ENCODE measurements at regions not wholly inside any gene's neighbourhood (a gene's known extent, or its start where the extent isn't known, plus 50 kb on each side); places are given as distances from the start of the nearest gene placed in this dataset.

GRCh38 chr19:23855676-23856075 is 59.0 kb upstream of the ZNF726 start:
- WGBS = 70% methylated on average over 4 of the region's 4 CpGs
- DNase-seq (ENCODE audit: low read depth in 6 of 9, low spot score in 9 of 9) = no peak
- Histone ChIP-seq H3K4me1 (ENCODE audit: control insufficient read depth in 2 of 2, insufficient read depth in 2 of 2, low read length in 2 of 2) (no peaks in the 10 kb centered on the region), H3K27ac (ENCODE audit: low read depth in 1 of 2, low read length in 1 of 2) (peak overlapping the region in 1 of 2 donors; percentile 5), H3K9me3 (ENCODE audit: control insufficient read depth in 2 of 2, insufficient read depth in 1 of 2, low read length in 1 of 2) (peaks cover 0 to 3% of the 10 kb centered on the region in 2 donors), H3K4me3 (ENCODE audit: low read length in 2 of 2) (no peak overlapping the region), H3K27me3 (ENCODE audit: control insufficient read depth in 2 of 2, insufficient read depth in 1 of 2, low read length in 1 of 2) (no peaks in the 10 kb centered on the region), H3K36me3 (ENCODE audit: control insufficient read depth in 2 of 2, insufficient read depth in 2 of 2, low read length in 1 of 2) (no peaks in the 10 kb centered on the region)

GRCh38 chr19:23851966-23852365 is 62.7 kb upstream of the ZNF726 start:
- Histone ChIP-seq H3K9me3 (ENCODE audit: control insufficient read depth in 2 of 2, insufficient read depth in 1 of 2, low read length in 1 of 2) (peaks cover 3% of the 10 kb centered on the region in 2 donors), H3K27ac (ENCODE audit: low read depth in 1 of 2, low read length in 1 of 2) (no peak overlapping the region), H3K4me3 (ENCODE audit: low read length in 2 of 2) (no peak overlapping the region), H3K4me1 (ENCODE audit: control insufficient read depth in 2 of 2, insufficient read depth in 2 of 2, low read length in 2 of 2) (no peaks in the 10 kb centered on the region), H3K27me3 (ENCODE audit: control insufficient read depth in 2 of 2, insufficient read depth in 1 of 2, low read length in 1 of 2) (no peaks in the 10 kb centered on the region), H3K36me3 (ENCODE audit: control insufficient read depth in 2 of 2, insufficient read depth in 2 of 2, low read length in 1 of 2) (no peaks in the 10 kb centered on the region)
- no peak for DNase-seq (ENCODE audit: low read depth in 6 of 9, low spot score in 9 of 9)
- WGBS = 83% methylated on average over 5 of the region's 5 CpGs

GRCh38 chr19:23832717-23833327 is 74.1 kb upstream of the ZNF681 start:
- no peak overlapping the region for H3K27ac ChIP-seq (ENCODE audit: low read depth in 1 of 2, low read length in 1 of 2)
- no peaks in the 10 kb centered on the region for H3K4me1 ChIP-seq (ENCODE audit: control insufficient read depth in 2 of 2, insufficient read depth in 2 of 2, low read length in 2 of 2)
- peaks cover 0 to 4% of the 10 kb centered on the region in 2 donors for H3K9me3 ChIP-seq (ENCODE audit: control insufficient read depth in 2 of 2, insufficient read depth in 1 of 2, low read length in 1 of 2)
- no peak for DNase-seq (ENCODE audit: low read depth in 6 of 9, low spot score in 9 of 9)
- no peaks in the 10 kb centered on the region for H3K36me3 ChIP-seq (ENCODE audit: control insufficient read depth in 2 of 2, insufficient read depth in 2 of 2, low read length in 1 of 2)
- no peaks in the 10 kb centered on the region for H3K27me3 ChIP-seq (ENCODE audit: control insufficient read depth in 2 of 2, insufficient read depth in 1 of 2, low read length in 1 of 2)
- 96% methylated on average over 2 of the region's 2 CpGs for WGBS
- no peak overlapping the region for H3K4me3 ChIP-seq (ENCODE audit: low read length in 2 of 2)

- WGBS = 14% methylated on average over 2 of the region's 2 CpGs
- Histone ChIP-seq H3K27ac (ENCODE audit: low read depth in 1 of 2, low read length in 1 of 2) (no peak overlapping the region), H3K4me1 (ENCODE audit: control insufficient read depth in 2 of 2, insufficient read depth in 2 of 2, low read length in 2 of 2) (no peaks in the 10 kb centered on the region), H3K27me3 (ENCODE audit: control insufficient read depth in 2 of 2, insufficient read depth in 1 of 2, low read length in 1 of 2) (no peaks in the 10 kb centered on the region), H3K9me3 (ENCODE audit: control insufficient read depth in 2 of 2, insufficient read depth in 1 of 2, low read length in 1 of 2) (peaks cover 6 to 30% of the 10 kb centered on the region in 2 donors), H3K4me3 (ENCODE audit: low read length in 2 of 2) (no peak overlapping the region), H3K36me3 (ENCODE audit: control insufficient read depth in 2 of 2, insufficient read depth in 2 of 2, low read length in 1 of 2) (no peaks in the 10 kb centered on the region)
- peak in 1 of 9 donors; percentile 5 for DNase-seq (ENCODE audit: low read depth in 6 of 9, low spot score in 9 of 9)
These were observed 65.3 kb upstream of the ZNF681 start for GRCh38 chr19:23823952-23824389.

GRCh38 chr19:23822735-23823134 is 64.0 kb upstream of the ZNF681 start:
- H3K4me1 ChIP-seq (ENCODE audit: control insufficient read depth in 2 of 2, insufficient read depth in 2 of 2, low read length in 2 of 2) = no peaks in the 10 kb centered on the region
- H3K9me3 ChIP-seq (ENCODE audit: control insufficient read depth in 2 of 2, insufficient read depth in 1 of 2, low read length in 1 of 2) = peaks cover 6 to 30% of the 10 kb centered on the region in 2 donors
- H3K36me3 ChIP-seq (ENCODE audit: control insufficient read depth in 2 of 2, insufficient read depth in 2 of 2, low read length in 1 of 2) = no peaks in the 10 kb centered on the region
- H3K27ac ChIP-seq (ENCODE audit: low read depth in 1 of 2, low read length in 1 of 2) = no peak overlapping the region
- H3K27me3 ChIP-seq (ENCODE audit: control insufficient read depth in 2 of 2, insufficient read depth in 1 of 2, low read length in 1 of 2) = no peaks in the 10 kb centered on the region
- 92% methylated on average over 1 of the region's 1 CpG for WGBS
- no peak for DNase-seq (ENCODE audit: low read depth in 6 of 9, low spot score in 9 of 9)
- H3K4me3 ChIP-seq (ENCODE audit: low read length in 2 of 2) = no peak overlapping the region

- H3K27me3 ChIP-seq (ENCODE audit: control insufficient read depth in 2 of 2, insufficient read depth in 1 of 2, low read length in 1 of 2) = no peaks in the 10 kb centered on the region
- H3K27ac ChIP-seq (ENCODE audit: low read depth in 1 of 2, low read length in 1 of 2) = no peak overlapping the region
- 70% methylated on average over 4 of the region's 4 CpGs for WGBS
- H3K9me3 ChIP-seq (ENCODE audit: control insufficient read depth in 2 of 2, insufficient read depth in 1 of 2, low read length in 1 of 2) = peaks cover 4 to 19% of the 10 kb centered on the region in 2 donors
- no peaks in the 10 kb centered on the region for H3K36me3 ChIP-seq (ENCODE audit: control insufficient read depth in 2 of 2, insufficient read depth in 2 of 2, low read length in 1 of 2)
- DNase-seq (ENCODE audit: low read depth in 6 of 9, low spot score in 9 of 9) = peak in 3 of 9 donors; percentile 13 to 56 (median 28)
- no peak overlapping the region for H3K4me3 ChIP-seq (ENCODE audit: low read length in 2 of 2)
- no peaks in the 10 kb centered on the region for H3K4me1 ChIP-seq (ENCODE audit: control insufficient read depth in 2 of 2, insufficient read depth in 2 of 2, low read length in 2 of 2)
These were observed 58.8 kb upstream of the ZNF681 start for GRCh38 chr19:23817519-23817918.

GRCh38 chr19:23810496-23810895 is 51.8 kb upstream of the ZNF681 start:
- Histone ChIP-seq H3K4me1 (ENCODE audit: control insufficient read depth in 2 of 2, insufficient read depth in 2 of 2, low read length in 2 of 2) (no peaks in the 10 kb centered on the region), H3K4me3 (ENCODE audit: low read length in 2 of 2) (no peak overlapping the region), H3K9me3 (ENCODE audit: control insufficient read depth in 2 of 2, insufficient read depth in 1 of 2, low read length in 1 of 2) (no peaks in the 10 kb centered on the region), H3K27me3 (ENCODE audit: control insufficient read depth in 2 of 2, insufficient read depth in 1 of 2, low read length in 1 of 2) (no peaks in the 10 kb centered on the region), H3K27ac (ENCODE audit: low read depth in 1 of 2, low read length in 1 of 2) (no peak overlapping the region), H3K36me3 (ENCODE audit: control insufficient read depth in 2 of 2, insufficient read depth in 2 of 2, low read length in 1 of 2) (no peaks in the 10 kb centered on the region)
- WGBS = 66% methylated on average over 3 of the region's 3 CpGs
- no peak for DNase-seq (ENCODE audit: low read depth in 6 of 9, low spot score in 9 of 9)

Measured in thymus (tissue), 11 donors.